HL-60 (cell line): ENCODE measurements at regions not wholly inside any gene's neighbourhood (a gene's known extent, or its start where the extent isn't known, plus 50 kb on each side); places are given as distances from the start of the nearest gene placed in this dataset.

ENCODE experiments used
- GABPA ChIP-seq: IDR thresholded peaks from 2 replicates; pipeline ENCODE4 v1.6.1; 2012; ENCODE audit warnings: low read depth
- POLR2AphosphoS5 ChIP-seq: IDR thresholded peaks from 2 replicates; pipeline ENCODE4 v1.6.1; 2012; ENCODE audit warnings: low read depth

GRCh38 chr11:115611343-115611742 is 107.1 kb upstream of the CADM1 start:
- TF ChIP-seq POLR2AphosphoS5 (no peak), GABPA (no peak)
